ENCODE measurements at regions not wholly inside any gene's neighbourhood (a gene's known extent, or its start where the extent isn't known, plus 50 kb on each side); places are given as distances from the start of the nearest gene placed in this dataset.

DNA sequence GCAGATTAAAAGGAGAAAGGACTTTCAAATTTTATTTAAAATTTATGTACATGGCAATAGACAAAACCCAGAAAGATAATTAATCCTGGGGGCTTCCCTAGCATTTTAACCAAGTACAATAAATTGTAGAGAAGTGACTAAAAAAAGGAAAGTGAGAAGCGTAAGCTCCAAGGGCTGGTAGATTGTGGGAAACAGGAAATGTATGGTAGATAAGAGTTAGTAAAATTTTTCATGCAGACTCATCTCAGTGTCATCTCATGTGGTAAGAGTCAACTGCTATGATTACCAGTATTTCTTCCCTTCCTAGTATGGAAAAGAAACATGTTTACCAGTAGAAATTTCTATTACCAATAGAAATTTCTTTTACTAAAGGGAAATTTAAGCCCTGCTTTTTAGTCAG lies 464.3 kb upstream of the AGTR1 start:
- no peak for TF ChIP-seq POLR2A (IDR thresholded peaks at IDR 0.05)
- TF ChIP-seq, protein P1, sequence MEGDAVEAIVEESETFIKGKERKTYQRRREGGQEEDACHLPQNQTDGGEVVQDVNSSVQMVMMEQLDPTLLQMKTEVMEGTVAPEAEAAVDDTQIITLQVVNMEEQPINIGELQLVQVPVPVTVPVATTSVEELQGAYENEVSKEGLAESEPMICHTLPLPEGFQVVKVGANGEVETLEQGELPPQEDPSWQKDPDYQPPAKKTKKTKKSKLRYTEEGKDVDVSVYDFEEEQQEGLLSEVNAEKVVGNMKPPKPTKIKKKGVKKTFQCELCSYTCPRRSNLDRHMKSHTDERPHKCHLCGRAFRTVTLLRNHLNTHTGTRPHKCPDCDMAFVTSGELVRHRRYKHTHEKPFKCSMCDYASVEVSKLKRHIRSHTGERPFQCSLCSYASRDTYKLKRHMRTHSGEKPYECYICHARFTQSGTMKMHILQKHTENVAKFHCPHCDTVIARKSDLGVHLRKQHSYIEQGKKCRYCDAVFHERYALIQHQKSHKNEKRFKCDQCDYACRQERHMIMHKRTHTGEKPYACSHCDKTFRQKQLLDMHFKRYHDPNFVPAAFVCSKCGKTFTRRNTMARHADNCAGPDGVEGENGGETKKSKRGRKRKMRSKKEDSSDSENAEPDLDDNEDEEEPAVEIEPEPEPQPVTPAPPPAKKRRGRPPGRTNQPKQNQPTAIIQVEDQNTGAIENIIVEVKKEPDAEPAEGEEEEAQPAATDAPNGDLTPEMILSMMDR (IDR thresholded peaks at IDR 0.05) = no peak

Data from esophagus squamous epithelium (tissue), 4 donors.